ENCODE measurements at regions not wholly inside any gene's neighbourhood (a gene's known extent, or its start where the extent isn't known, plus 50 kb on each side); places are given as distances from the start of the nearest gene placed in this dataset.

DNA sequence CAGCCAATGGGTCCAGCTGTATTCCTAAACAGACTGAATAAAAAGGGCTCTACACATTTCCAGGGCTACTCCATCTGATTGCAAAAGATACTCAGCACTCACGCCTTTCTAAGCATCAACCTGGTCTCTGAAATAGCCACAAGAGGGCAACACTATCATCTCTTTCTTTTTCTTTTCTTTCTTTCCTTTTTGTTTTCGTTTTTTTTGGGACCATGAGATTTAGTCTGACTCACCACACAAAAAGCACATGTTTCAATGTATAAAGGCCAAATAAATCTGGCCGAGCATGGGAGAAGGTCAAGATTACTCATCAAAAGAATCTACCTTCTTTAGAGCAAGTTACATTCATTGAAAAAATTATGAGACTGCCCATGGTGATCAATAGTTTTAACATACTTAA, 805.6 kb upstream of the ARGLU1 start:
- no peaks in the 10 kb centered on the region for H3K9me3 ChIP-seq (ENCODE audit: control insufficient read depth, low read length)
- Mint-ChIP-seq H3K36me3 (ENCODE audit: low read depth) (no peaks in the 10 kb centered on the region), H3K9me3 (no peaks in the 10 kb centered on the region), H3K27ac (no peak overlapping the region), H3K4me3 (no peak overlapping the region), H3K4me1 (peaks cover 14% of the 10 kb centered on the region), H3K27me3 (ENCODE audit: insufficient read depth) (no peaks in the 10 kb centered on the region)
- no peak overlapping the region for H3K4me3 ChIP-seq (ENCODE audit: low read length)
- H3K9ac ChIP-seq (ENCODE audit: extremely low read depth, low read length, poor library complexity, severe bottlenecking) = no peak overlapping the region
- no peaks in the 10 kb centered on the region for H3K36me3 ChIP-seq (ENCODE audit: control insufficient read depth, insufficient read depth, low read length)
- 22 to 43% methylated on average over 1 to 3 of the region's 3 CpGs for WGBS, 2 experiments (ENCODE audit: insufficient coverage in 1 of 2, insufficient read length in 1 of 2)
- no peak overlapping the region for H3K27ac ChIP-seq (ENCODE audit: low read depth, low read length)
- no peaks in the 10 kb centered on the region for H3K4me1 ChIP-seq (ENCODE audit: control insufficient read depth, insufficient read depth, low read length)
- TF ChIP-seq CTCF (conservative IDR thresholded peaks at IDR 0.05) = peak; percentile 83
- peak; percentile 63 for DNase-seq
- H3K27me3 ChIP-seq (ENCODE audit: control insufficient read depth, insufficient read depth, low read length, poor library complexity, severe bottlenecking) = no peaks in the 10 kb centered on the region

DNA sequence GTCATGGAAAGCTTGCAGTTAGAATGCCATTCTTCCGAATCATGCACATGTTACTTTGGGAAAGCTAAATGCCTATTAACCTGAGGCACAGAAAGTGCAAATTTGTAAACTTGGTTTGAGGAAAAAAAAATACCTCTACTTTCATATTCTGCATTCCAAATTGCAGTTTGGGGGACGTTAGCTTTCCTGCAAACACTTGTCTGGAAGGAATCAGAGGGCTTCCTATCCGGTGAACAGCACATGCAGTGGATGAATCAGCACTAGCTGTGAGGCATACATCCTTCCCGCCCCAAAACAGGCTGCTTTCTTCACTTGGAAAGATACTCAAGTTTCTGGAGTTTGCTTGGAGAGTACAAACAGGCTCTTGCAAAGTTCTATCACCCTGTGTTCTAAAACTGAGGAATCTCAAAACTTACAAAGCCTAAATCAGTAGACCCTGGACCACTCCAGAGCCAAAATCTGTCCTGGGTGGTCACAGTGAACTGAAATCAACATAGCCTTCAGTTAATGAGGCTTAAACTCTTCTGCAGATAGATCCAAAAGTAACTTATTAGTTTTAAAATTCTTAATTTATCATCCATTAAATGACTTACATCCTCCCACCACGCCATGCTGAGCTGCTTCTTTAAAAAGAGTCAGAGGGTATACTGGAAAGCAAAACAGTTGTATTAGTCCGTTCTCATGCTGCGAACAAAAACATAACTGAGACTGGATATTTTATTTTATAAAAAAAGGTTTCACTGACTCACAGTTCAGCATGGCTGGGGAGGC, 802.3 kb upstream of the ARGLU1 start:
- Histone ChIP-seq H3K9ac (ENCODE audit: extremely low read depth, low read length, poor library complexity, severe bottlenecking) (no peak overlapping the region), H3K27ac (ENCODE audit: low read depth, low read length) (no peak overlapping the region), H3K27me3 (ENCODE audit: control insufficient read depth, insufficient read depth, low read length, poor library complexity, severe bottlenecking) (peaks cover 3% of the 10 kb centered on the region), H3K36me3 (ENCODE audit: control insufficient read depth, insufficient read depth, low read length) (no peaks in the 10 kb centered on the region), H3K4me1 (ENCODE audit: control insufficient read depth, insufficient read depth, low read length) (no peaks in the 10 kb centered on the region), H3K9me3 (ENCODE audit: control insufficient read depth, low read length) (no peaks in the 10 kb centered on the region), H3K4me3 (ENCODE audit: low read length) (no peak overlapping the region)
- H3K27ac Mint-ChIP-seq = no peak overlapping the region
- no peaks in the 10 kb centered on the region for H3K4me1 Mint-ChIP-seq
- H3K36me3 Mint-ChIP-seq (ENCODE audit: low read depth) = no peaks in the 10 kb centered on the region
- WGBS, 2 experiments (ENCODE audit: insufficient coverage in 1 of 2, insufficient read length in 1 of 2) = 84 to 85% methylated on average over 3 to 7 of the region's 7 CpGs
- no peaks in the 10 kb centered on the region for H3K9me3 Mint-ChIP-seq
- no peak for TF ChIP-seq CTCF (conservative IDR thresholded peaks at IDR 0.05)
- DNase-seq = no peak
- no peaks in the 10 kb centered on the region for H3K27me3 Mint-ChIP-seq (ENCODE audit: insufficient read depth)
- no peak overlapping the region for H3K4me3 Mint-ChIP-seq

- Histone ChIP-seq H3K27me3 (ENCODE audit: control insufficient read depth, insufficient read depth, low read length, poor library complexity, severe bottlenecking) (peaks cover 4% of the 10 kb centered on the region), H3K9me3 (ENCODE audit: control insufficient read depth, low read length) (no peaks in the 10 kb centered on the region), H3K4me1 (ENCODE audit: control insufficient read depth, insufficient read depth, low read length) (no peaks in the 10 kb centered on the region), H3K27ac (ENCODE audit: low read depth, low read length) (no peak overlapping the region), H3K4me3 (ENCODE audit: low read length) (no peak overlapping the region), H3K9ac (ENCODE audit: extremely low read depth, low read length, poor library complexity, severe bottlenecking) (no peak overlapping the region), H3K36me3 (ENCODE audit: control insufficient read depth, insufficient read depth, low read length) (no peaks in the 10 kb centered on the region)
- no peak overlapping the region for H3K4me3 Mint-ChIP-seq
- no peak for TF ChIP-seq CTCF (conservative IDR thresholded peaks at IDR 0.05)
- H3K27ac Mint-ChIP-seq = no peak overlapping the region
- H3K36me3 Mint-ChIP-seq (ENCODE audit: low read depth) = no peaks in the 10 kb centered on the region
- no peaks in the 10 kb centered on the region for H3K9me3 Mint-ChIP-seq
- no peaks in the 10 kb centered on the region for H3K4me1 Mint-ChIP-seq
- WGBS, 2 experiments (ENCODE audit: insufficient coverage in 1 of 2, insufficient read length in 1 of 2) = 85 to 87% methylated on average over 7 to 8 of the region's 8 CpGs
- no peaks in the 10 kb centered on the region for H3K27me3 Mint-ChIP-seq (ENCODE audit: insufficient read depth)
- no peak for DNase-seq
Measured at GRCh38 chr13:107367258-107367657, 799.3 kb upstream of the ARGLU1 start.
